PC-3 (cell line): ENCODE measurements at regions not wholly inside any gene's neighbourhood (a gene's known extent, or its start where the extent isn't known, plus 50 kb on each side); places are given as distances from the start of the nearest gene placed in this dataset.

Experiments used
- CTCF ChIP-seq: fragments of 300-600 bp; sonication (generic); conservative IDR thresholded peaks from 2 replicates; pipeline ENCODE4 v1.5.1; 2017; ENCODE audit warnings: antibody characterized with exemption, low read depth, mild to moderate bottlenecking, low read length
- EZH2 ChIP-seq: fragments of 300-600 bp; sonication (generic); IDR thresholded peaks from one replicate; pipeline ENCODE4 v1.6.1; 2017; ENCODE audit warnings: antibody characterized with exemption, mild to moderate bottlenecking, low read length; ENCODE audit not compliant: unreplicated experiment
- EZH2phosphoT487 ChIP-seq: fragments of 300-600 bp; sonication (generic); IDR thresholded peaks from 2 replicates; pipeline ENCODE4 v1.6.1; 2018; ENCODE audit warnings: mild to moderate bottlenecking, antibody characterized with exemption, low read length, borderline replicate concordance

DNA sequence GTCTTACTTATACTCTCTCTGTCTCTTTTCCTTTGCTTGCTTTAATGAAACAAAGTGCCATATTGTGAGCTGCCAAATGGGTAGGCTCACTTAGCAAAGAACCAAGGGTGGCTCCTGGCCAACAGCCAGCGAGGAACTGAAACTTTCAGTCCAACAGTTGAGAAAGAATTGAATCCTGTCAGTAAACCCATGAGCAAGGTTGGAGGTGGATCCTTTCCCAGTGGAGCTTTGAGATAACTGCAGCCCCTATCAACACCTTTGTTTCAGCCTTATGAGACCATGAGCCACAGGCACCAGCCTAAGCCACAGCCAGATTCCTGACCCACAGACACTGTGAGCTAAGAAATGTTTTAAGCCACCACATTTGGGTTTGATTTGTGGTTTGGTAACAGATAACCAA is 362.2 kb downstream of the PDGFC start:
- TF ChIP-seq CTCF (no peak), EZH2 (no peak), EZH2phosphoT487 (no peak)
